WI38 (cell line): ENCODE measurements at regions not wholly inside any gene's neighbourhood (a gene's known extent, or its start where the extent isn't known, plus 50 kb on each side); places are given as distances from the start of the nearest gene placed in this dataset.

ENCODE experiments used
- H3K4me3 ChIP-seq: 2 replicates; pipeline ENCODE4 v1.5.1; 2011; ENCODE audit warnings: low read depth, mild to moderate bottlenecking, control low read depth, low read length
- CTCF ChIP-seq: IDR thresholded peaks from 2 replicates; pipeline ENCODE4 v1.5.1; 2012; ENCODE audit warnings: low read depth, mild to moderate bottlenecking, control low read depth, low read length

- no peak overlapping the region for H3K4me3 ChIP-seq
- no peak for TF ChIP-seq CTCF
Observed at GRCh38 chr15:81516012-81516411, 142.0 kb upstream of the TMC3 start.

GRCh38 chr15:81514725-81515124, 140.7 kb upstream of the TMC3 start:
- H3K4me3 ChIP-seq: no peak overlapping the region
- TF ChIP-seq CTCF: no peak

GRCh38 chr15:81511138-81511537, 137.1 kb upstream of the TMC3 start:
- no peak overlapping the region for H3K4me3 ChIP-seq
- no peak for TF ChIP-seq CTCF

GRCh38 chr15:81507831-81508230, 133.8 kb upstream of the TMC3 start:
- TF ChIP-seq CTCF: no peak
- no peak overlapping the region for H3K4me3 ChIP-seq

GRCh38 chr15:81506936-81507335, 132.9 kb upstream of the TMC3 start:
- no peak for TF ChIP-seq CTCF
- H3K4me3 ChIP-seq: no peak overlapping the region

- H3K4me3 ChIP-seq: no peak overlapping the region
- TF ChIP-seq CTCF: no peak
Observed at GRCh38 chr15:81506071-81506470, 132.1 kb upstream of the TMC3 start.

GRCh38 chr15:81504170-81504905, 130.3 kb upstream of the TMC3 start:
- H3K4me3 ChIP-seq: no peak overlapping the region
- no peak for TF ChIP-seq CTCF
